H9 (cell line): ENCODE measurements at regions not wholly inside any gene's neighbourhood (a gene's known extent, or its start where the extent isn't known, plus 50 kb on each side); places are given as distances from the start of the nearest gene placed in this dataset.

Experiments used
- DNase-seq: peaks from one replicate; pipeline ENCODE4 v3.0.0-alpha.2; 2017
- H2AFZ ChIP-seq: one replicate; pipeline ENCODE4 v1.6.1; 2013; ENCODE audit warnings: mild to moderate bottlenecking, low read length, control low read depth, moderate library complexity
- H2AK5ac ChIP-seq: 2 replicates; pipeline ENCODE4 v1.6.1; 2013; ENCODE audit warnings: low read length, control low read depth, mixed read lengths; ENCODE audit not compliant: insufficient read length
- H2BK120ac ChIP-seq: one replicate; pipeline ENCODE4 v1.6.1; 2013; ENCODE audit warnings: low read depth, mild to moderate bottlenecking, low read length, control low read depth, inconsistent platforms; ENCODE audit not compliant: poor library complexity, severe bottlenecking
- H2BK12ac ChIP-seq: 2 replicates; pipeline ENCODE4 v1.6.1; 2013; ENCODE audit warnings: low read length, control low read depth, mixed read lengths, low read depth; ENCODE audit not compliant: insufficient read length
- H2BK15ac ChIP-seq: 2 replicates; pipeline ENCODE4 v1.6.1; 2013; ENCODE audit warnings: low read depth, low read length, control low read depth
- H2BK20ac ChIP-seq: one replicate; pipeline ENCODE4 v1.6.1; 2013; ENCODE audit warnings: low read depth, mild to moderate bottlenecking, low read length, control low read depth, inconsistent platforms; ENCODE audit not compliant: poor library complexity, severe bottlenecking
- H2BK5ac ChIP-seq: 2 replicates; pipeline ENCODE4 v1.6.1; 2013; ENCODE audit warnings: low read length, control low read depth, mixed read lengths; ENCODE audit not compliant: insufficient read length
- H3K14ac ChIP-seq: 2 replicates; pipeline ENCODE4 v1.6.1; 2013; ENCODE audit warnings: low read length, control low read depth; ENCODE audit not compliant: insufficient read depth
- H3K18ac ChIP-seq: 2 replicates; pipeline ENCODE4 v1.6.1; 2013; ENCODE audit warnings: low read depth, mild to moderate bottlenecking, mixed read lengths, low read length, control low read depth; ENCODE audit not compliant: insufficient read length
- H3K23ac ChIP-seq: 2 replicates; pipeline ENCODE4 v1.6.1; 2013; ENCODE audit warnings: low read length, control low read depth, mixed read lengths, low read depth; ENCODE audit not compliant: insufficient read length
- H3K23me2 ChIP-seq: 2 replicates; pipeline ENCODE4 v1.6.1; 2013; ENCODE audit warnings: low read depth, mild to moderate bottlenecking, mixed read lengths, low read length, control low read depth; ENCODE audit not compliant: insufficient read length, poor library complexity, severe bottlenecking
- H3K27ac ChIP-seq: 2 replicates; pipeline ENCODE4 v1.5.1; 2013; ENCODE audit warnings: low read length, control low read depth, mixed read lengths, low read depth; ENCODE audit not compliant: insufficient read length
- H3K27me3 ChIP-seq: 2 replicates; pipeline ENCODE4 v1.6.1; 2013; ENCODE audit warnings: low read length, control low read depth, inconsistent platforms; ENCODE audit not compliant: insufficient read depth
- H3K4ac ChIP-seq: 2 replicates; pipeline ENCODE4 v1.6.1; 2013; ENCODE audit warnings: low read depth, mild to moderate bottlenecking, control low read depth, inconsistent platforms, low read length, moderate library complexity
- H3K4me1 ChIP-seq: 2 replicates; pipeline ENCODE4 v1.6.1; 2013; ENCODE audit warnings: low read length, control low read depth, inconsistent platforms; ENCODE audit not compliant: insufficient read depth
- H3K4me2 ChIP-seq: 2 replicates; pipeline ENCODE4 v1.6.1; 2013; ENCODE audit warnings: low read length, control low read depth, mixed read lengths; ENCODE audit not compliant: insufficient read length, insufficient read depth
- H3K56ac ChIP-seq: 2 replicates; pipeline ENCODE4 v1.6.1; 2013; ENCODE audit warnings: low read depth, mild to moderate bottlenecking, mixed read lengths, low read length, control low read depth; ENCODE audit not compliant: insufficient read length
- H3K79me1 ChIP-seq: 2 replicates; pipeline ENCODE4 v1.6.1; 2013; ENCODE audit warnings: low read depth, mild to moderate bottlenecking, moderate library complexity, low read length, control low read depth, inconsistent platforms; ENCODE audit not compliant: insufficient read depth, poor library complexity, severe bottlenecking
- H3K79me2 ChIP-seq: 2 replicates; pipeline ENCODE4 v1.6.1; 2013; ENCODE audit warnings: low read length, control low read depth, inconsistent platforms; ENCODE audit not compliant: insufficient read depth
- H3K9ac ChIP-seq: 2 replicates; pipeline ENCODE4 v1.6.1; 2013; ENCODE audit warnings: low read length, control low read depth, mixed read lengths; ENCODE audit not compliant: insufficient read length; ENCODE audit errors: extremely low read depth
- H3K9me3 ChIP-seq: one replicate; pipeline ENCODE4 v1.6.1; 2013; ENCODE audit warnings: low read depth, low read length, inconsistent platforms; ENCODE audit not compliant: control insufficient read depth
- H3T11ph ChIP-seq: one replicate; pipeline ENCODE4 v1.6.1; 2013; ENCODE audit warnings: mild to moderate bottlenecking, low read length, control low read depth, inconsistent platforms
- H4K20me1 ChIP-seq: one replicate; pipeline ENCODE4 v1.6.1; 2013; ENCODE audit not compliant: control insufficient read depth, insufficient read length, insufficient read depth
- H4K5ac ChIP-seq: 2 replicates; pipeline ENCODE4 v1.6.1; 2013; ENCODE audit warnings: low read depth, mild to moderate bottlenecking, mixed read lengths, low read length, control low read depth; ENCODE audit not compliant: insufficient read length
- H4K8ac ChIP-seq: replicated peaks from 2 replicates; pipeline ENCODE4 v1.6.1; 2013; ENCODE audit warnings: low read length, control low read depth, mixed read lengths, low read depth; ENCODE audit not compliant: insufficient read length
- H4K91ac ChIP-seq: 2 replicates; pipeline ENCODE4 v1.6.1; 2013; ENCODE audit warnings: low read depth, mild to moderate bottlenecking, moderate library complexity, mixed read lengths, low read length, control low read depth; ENCODE audit not compliant: insufficient read length
- H3K27ac Mint-ChIP-seq, 3 experiments: 2 replicates in 2 of 3; 3 replicates in 1 of 3; pipeline ENCODE4 v1.8.0; 2020 to 2021; ENCODE audit warnings: mixed read lengths in 3 of 3, mild to moderate bottlenecking in 1 of 3, moderate library complexity in 1 of 3
- H3K27me3 Mint-ChIP-seq: 2 replicates; pipeline ENCODE4 v1.8.0; 2021; ENCODE audit warnings: low read depth, mild to moderate bottlenecking, moderate library complexity, mixed read lengths
- H3K36me3 Mint-ChIP-seq, 3 experiments: 2 replicates in 2 of 3; 3 replicates in 1 of 3; pipeline ENCODE4 v1.8.0; 2020 to 2021; ENCODE audit warnings: low read depth in 3 of 3, mixed read lengths in 3 of 3; ENCODE audit not compliant: insufficient read depth in 1 of 3
- H3K4me1 Mint-ChIP-seq, 2 experiments: 2 replicates each; pipeline ENCODE4 v1.8.0; 2020; ENCODE audit warnings: mixed read lengths in 2 of 2
- H3K4me3 Mint-ChIP-seq, 2 experiments: 2 replicates in 1 of 2; 3 replicates in 1 of 2; pipeline ENCODE4 v1.8.0; 2020 to 2021; ENCODE audit warnings: mild to moderate bottlenecking in 2 of 2, mixed read lengths in 2 of 2, moderate library complexity in 1 of 2
- H3K9me3 Mint-ChIP-seq, 2 experiments: 2 replicates in 1 of 2; 3 replicates in 1 of 2; pipeline ENCODE4 v1.8.0; 2020; ENCODE audit warnings: mild to moderate bottlenecking in 2 of 2, mixed read lengths in 2 of 2, moderate library complexity in 1 of 2
- CTCF ChIP-seq: fragments of 200-600 bp; sonication (generic); conservative IDR thresholded peaks from 3 replicates; pipeline ENCODE4 v1.8.0; 2021; ENCODE audit warnings: antibody characterized with exemption, mild to moderate bottlenecking
- WGBS: extraction: QIAGEN DNeasy Blood & Tissue Kit; methylation state at CpG from one replicate; pipeline ENCODE4 v1.1.7; 2013; ENCODE audit warnings: missing lambda C conversion rate, low lambda C conversion rate, mixed read lengths; ENCODE audit not compliant: insufficient read length; ENCODE audit errors: extremely low coverage; 5-methylcytosine and 5-hydroxymethylcytosine counted together

- H3K4me2 ChIP-seq = no peak overlapping the region
- H3T11ph ChIP-seq = no peak overlapping the region
- H2BK15ac ChIP-seq = no peak overlapping the region
- no peaks in the 10 kb centered on the region for H3K27me3 ChIP-seq
- peaks cover 1% of the 10 kb centered on the region; the same call in 1 of the 2 replicates for H3K4me1 ChIP-seq
- H2BK120ac ChIP-seq = no peak overlapping the region
- H2AK5ac ChIP-seq = no peak overlapping the region
- H2AFZ ChIP-seq = no peak overlapping the region
- no peaks in the 10 kb centered on the region for H3K23me2 ChIP-seq
- H2BK12ac ChIP-seq = no peak overlapping the region
- H3K27ac ChIP-seq = no peak overlapping the region
- H3K56ac ChIP-seq = no peak overlapping the region
- H3K23ac ChIP-seq = no peak overlapping the region
- DNase-seq = no peak
- no peak overlapping the region for H4K8ac ChIP-seq
- no peaks in the 10 kb centered on the region for H3K9me3 ChIP-seq
- H3K27ac Mint-ChIP-seq = peak overlapping the region in 1 of 3 experiments; percentile 68; a peak in 1 of 7 replicates
- H2BK5ac ChIP-seq = no peak overlapping the region
- H3K9ac ChIP-seq = no peak overlapping the region
- no peak overlapping the region for H3K18ac ChIP-seq
- peaks cover 0 to 3% (median 0%) of the 10 kb centered on the region in 3 experiments; a peak in 4 of 7 replicates for H3K36me3 Mint-ChIP-seq
- H3K27me3 Mint-ChIP-seq = 0 out of 2 replicates have a peak, but pooled peaks cover 1% of the 10 kb centered on the region
- no peak overlapping the region for H4K5ac ChIP-seq
- peaks cover 14 to 28% of the 10 kb centered on the region in 2 experiments for H3K4me1 Mint-ChIP-seq
- H3K79me2 ChIP-seq = no peaks in the 10 kb centered on the region
- no peaks in the 10 kb centered on the region for H4K20me1 ChIP-seq
- H3K4ac ChIP-seq = no peak overlapping the region
- H3K14ac ChIP-seq = no peak overlapping the region
- peaks cover 2% of the 10 kb centered on the region in 2 experiments for H3K9me3 Mint-ChIP-seq
- no peaks in the 10 kb centered on the region for H3K79me1 ChIP-seq
- no CpG with 5 or more reads among the region's 14 CpGs for WGBS
- no peak for TF ChIP-seq CTCF
- no peak overlapping the region for H2BK20ac ChIP-seq
- no peak overlapping the region for H4K91ac ChIP-seq
- no peak overlapping the region for H3K4me3 Mint-ChIP-seq
Observed at GRCh38 chr17:72423718-72424117, 302.9 kb downstream of the SOX9 start.
